Activated T-helper 1 cell treated with Interleukin-2 at 50 U/mL for 16 hours (primary cell): ENCODE measurements at regions not wholly inside any gene's neighbourhood (a gene's known extent, or its start where the extent isn't known, plus 50 kb on each side); places are given as distances from the start of the nearest gene placed in this dataset.
"Not testable (repeated sequence)": the region's sequence is repeated elsewhere in the genome, so short reads cannot be mapped to it uniquely, and the experiment has no call there.

ENCODE experiments used
- DNase-seq: peaks from one replicate; pipeline ENCODE4 v3.0.0-alpha.2; 2020; ENCODE audit warnings: low read depth

DNA sequence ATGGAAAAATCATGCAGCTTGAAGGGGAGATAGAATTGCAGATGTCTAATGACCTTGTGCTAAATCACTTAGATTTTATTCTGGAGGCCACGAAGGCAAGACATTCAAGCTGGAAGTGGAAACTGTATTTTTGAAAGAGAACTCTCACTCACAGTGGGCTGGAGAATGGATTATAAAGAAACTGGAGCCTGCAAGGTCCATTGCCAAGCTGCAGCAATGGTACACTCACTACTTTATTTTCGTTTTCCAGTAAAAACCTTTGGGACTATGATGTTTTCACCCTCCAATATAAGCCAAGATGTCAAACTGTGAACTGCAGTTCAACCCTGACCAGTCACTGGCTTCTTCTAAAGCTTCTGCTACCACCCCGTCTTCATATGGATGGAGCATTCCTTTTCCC is 62.0 kb downstream of the SKIDA1 start:
- no peak for DNase-seq

DNA sequence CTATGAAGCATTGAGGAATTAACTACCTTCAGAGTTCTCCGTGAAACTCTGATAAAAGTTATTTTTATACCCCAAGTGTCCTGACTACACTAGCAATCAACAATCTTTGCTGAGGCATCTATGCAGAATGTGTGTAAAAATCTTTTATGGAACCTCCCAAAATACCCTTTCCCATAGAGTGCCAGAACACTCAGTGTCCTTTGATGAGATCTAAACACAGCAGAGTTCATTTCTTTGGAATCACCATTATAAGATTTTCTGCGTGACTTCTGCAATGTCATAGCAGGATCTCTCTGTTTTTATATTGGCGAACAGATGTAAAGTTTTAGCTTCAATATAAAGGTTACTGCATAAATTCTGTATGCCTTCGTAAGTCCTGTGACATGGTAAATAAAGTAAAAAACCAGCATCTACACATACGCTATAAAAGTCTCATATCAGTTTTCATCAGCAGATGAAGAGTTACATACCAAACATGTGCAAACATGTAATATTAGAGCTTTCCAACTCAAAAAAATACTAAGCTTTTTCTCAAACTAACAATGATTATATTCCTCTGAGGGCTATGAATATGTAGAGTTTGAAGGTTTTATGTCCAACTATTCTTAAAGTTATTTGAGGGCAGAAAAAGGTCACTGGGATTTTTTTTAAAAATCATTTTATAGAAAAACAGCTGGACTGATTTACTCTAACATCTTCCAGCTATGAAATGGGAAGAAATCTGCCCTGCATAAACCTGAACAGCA is 67.2 kb downstream of the SKIDA1 start:
- no peak for DNase-seq

DNA sequence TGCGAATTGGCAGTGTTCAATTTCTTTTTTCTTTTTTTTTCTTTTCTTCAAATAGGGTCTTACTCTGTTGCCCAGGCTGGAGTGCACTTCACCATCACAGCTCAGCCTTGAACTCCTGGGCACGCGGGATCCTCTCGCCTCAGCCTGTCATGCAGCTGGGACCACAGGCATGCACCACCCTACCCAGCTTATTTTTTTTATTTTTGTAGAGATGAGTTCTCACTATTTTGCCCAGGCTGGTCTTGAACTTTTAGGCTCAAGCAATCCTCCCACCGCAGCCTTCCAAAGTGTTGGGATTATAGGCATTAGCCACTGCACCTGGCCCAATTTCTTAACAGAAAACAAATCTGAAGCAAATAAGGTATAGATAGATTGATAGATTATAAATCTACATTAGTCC is 69.3 kb downstream of the SKIDA1 start:
- no peak for DNase-seq

DNA sequence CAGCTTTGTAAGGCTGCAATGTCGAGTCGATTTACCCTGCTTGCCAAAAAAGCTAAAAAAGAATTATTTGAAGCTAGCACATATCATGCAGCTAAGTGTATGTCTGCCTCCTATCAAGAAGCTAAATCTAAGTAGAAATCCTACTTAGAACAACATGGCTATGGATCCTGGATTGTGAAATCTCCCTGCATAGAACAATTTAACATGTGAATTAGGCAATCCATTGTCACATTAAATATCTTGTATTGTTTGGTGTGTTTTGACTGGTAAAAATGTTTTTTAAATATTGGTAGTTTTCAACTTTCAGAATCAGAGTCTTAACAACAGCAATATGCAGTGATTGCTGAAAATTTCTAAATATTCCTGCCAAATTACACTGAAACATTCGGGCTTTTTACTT is 73.3 kb downstream of the SKIDA1 start:
- DNase-seq: no peak

DNA sequence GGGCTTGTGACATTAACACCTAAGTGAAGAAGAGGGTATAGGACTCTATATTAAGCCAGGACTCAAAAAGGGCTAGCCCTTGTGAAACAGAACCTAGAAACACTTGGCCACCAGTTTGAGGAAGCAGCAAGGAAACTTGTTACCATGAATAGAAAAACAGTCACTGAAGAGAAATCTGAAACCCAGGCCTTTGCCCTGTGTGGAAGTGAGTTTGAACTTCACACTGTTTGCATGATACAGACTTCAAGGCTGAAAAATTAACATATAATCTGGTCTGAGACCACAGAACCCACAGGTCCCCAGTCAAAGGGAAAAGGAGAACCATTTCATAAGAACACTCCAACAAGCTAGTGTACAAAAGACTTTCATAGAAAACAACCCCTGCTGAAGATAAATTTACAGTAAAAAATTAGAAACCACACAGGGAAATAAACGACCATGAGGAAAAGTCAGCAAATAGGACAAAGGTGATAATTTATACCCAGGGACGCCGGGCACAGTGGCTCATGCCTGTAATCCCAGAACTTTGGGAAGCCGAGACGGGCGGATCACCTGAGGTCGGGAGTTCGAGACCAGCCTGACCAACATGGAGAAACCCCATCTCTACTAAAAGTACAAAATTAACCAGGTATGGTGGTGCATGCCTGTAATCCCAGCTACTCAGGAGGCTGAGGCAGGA is 76.1 kb downstream of the SKIDA1 start:
- DNase-seq: no peak

DNA sequence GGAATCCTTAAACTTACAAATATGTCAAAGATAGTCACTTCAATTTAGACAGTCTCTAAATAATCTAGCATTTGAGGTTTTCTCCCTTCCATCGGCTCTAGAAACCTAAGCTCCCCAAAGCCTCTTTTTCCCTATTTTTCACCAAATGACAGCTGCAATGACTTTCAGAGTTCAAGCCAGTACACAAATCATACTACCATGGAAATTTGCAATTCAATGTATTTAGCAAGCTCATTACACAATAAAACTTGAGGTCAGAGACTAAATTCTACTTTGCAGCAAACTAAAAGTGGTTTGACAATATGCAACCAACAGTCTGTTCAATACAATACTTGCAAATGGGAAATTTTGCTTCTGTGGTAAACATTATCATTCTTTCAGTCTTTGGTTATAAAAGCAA is 80.3 kb downstream of the SKIDA1 start:
- no peak for DNase-seq

DNA sequence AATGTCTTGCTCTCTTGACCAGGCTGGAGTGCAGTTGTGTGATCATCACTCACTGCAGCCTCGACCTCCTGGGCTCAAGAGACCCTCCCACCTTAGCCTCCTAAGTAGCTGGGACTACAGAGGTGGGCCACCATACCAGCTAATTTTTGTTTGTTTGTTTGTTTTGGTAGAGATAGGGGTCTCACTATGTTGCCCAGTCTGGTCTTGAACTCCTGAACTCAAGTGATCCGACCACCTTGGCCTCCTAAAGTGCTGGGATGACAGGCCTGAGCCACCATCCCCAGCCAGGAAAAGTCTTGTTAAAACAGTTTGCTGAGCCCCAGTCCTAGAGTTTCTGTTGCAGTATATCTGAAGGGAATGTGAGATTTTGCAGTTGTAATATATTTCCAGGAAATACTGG is 83.9 kb downstream of the SKIDA1 start:
- no peak for DNase-seq

DNA sequence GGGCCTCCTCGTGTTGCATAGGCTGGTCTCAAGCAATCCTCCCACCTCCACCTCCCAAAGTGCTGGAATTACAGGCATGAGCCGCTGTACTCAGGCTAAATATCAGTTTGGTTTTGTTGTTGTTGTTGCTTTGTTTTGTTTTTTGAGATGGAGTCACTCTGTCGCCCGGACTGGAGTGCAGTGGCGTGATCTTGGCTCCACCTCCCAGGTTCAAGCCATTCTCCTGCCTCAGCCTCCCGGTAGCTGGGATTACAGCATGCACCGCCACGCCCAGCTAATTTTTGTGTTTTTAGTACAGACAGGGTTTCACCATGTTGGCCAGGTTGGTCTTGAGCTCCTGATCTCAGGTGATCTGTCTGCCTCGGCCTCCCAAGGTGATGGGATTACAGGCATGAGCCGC is 86.6 kb downstream of the SKIDA1 start:
- DNase-seq: not testable (repeated sequence)

DNA sequence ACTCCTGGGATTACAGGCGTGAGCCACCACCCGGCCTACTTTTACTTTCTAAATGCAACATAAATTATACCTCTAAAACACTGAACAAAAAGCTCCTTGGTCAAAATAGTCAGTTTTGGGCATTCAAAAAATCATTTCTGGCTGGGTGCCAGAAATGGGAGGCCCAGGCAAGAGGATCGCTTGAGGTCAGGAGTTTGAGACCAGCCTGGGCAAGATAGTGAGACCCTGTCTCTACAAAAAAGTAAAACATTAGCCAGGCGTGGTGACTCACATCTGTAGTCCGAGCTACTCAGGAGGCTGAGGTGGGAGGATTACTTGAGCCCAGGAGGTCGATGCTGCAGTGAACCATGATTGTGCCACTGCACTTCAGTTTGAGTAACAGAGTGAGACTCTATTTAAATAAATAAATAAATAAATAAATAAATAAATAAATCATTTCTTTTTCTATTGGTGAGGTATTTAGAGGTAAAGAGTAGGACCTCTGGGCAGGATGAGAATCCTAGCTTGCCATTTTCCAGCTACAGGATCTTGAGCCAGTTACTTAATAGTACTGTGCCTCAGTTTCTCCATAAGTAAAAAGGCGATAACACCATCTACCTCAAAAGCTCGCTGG is 87.6 kb downstream of the SKIDA1 start:
- DNase-seq: no peak

DNA sequence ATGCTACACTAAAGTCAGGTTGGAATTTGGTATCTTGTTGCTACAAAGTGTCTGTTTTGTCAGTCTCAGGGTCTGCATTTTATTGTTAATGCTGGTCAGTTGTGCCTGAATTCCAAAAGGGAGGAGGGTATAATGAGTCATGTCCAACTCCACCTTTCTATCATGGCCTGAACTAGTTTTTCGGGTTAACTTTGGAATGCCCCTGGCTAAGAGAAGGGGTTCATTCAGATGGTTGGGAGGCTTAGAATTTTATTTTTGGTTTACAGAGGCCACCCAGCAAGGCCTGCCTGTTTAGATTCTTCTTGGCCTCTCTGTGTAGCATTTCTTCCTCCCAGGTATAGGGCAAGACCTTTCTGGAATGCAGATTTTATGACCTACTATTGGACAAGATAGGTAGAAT is 93.2 kb downstream of the SKIDA1 start:
- no peak for DNase-seq

DNA sequence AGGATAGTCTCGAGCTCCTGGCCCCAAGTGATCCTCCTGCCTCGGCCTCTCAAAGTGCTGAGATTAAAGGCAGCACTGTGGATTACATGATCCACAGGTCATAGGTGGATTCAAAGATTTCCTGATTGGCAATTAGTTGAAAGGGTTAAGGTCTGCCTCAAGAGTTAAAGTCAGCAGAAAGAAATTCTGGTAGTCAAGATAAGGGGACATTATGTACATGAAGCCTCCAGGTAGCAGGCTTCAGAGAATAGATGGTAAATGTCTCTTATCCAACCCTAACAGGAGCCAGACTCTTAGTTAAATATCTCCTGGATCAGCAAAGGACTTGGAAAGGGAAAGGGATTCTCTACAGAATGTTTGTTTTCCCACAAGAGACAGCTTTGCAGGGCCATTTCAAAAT is 93.7 kb downstream of the SKIDA1 start:
- DNase-seq: no peak

DNA sequence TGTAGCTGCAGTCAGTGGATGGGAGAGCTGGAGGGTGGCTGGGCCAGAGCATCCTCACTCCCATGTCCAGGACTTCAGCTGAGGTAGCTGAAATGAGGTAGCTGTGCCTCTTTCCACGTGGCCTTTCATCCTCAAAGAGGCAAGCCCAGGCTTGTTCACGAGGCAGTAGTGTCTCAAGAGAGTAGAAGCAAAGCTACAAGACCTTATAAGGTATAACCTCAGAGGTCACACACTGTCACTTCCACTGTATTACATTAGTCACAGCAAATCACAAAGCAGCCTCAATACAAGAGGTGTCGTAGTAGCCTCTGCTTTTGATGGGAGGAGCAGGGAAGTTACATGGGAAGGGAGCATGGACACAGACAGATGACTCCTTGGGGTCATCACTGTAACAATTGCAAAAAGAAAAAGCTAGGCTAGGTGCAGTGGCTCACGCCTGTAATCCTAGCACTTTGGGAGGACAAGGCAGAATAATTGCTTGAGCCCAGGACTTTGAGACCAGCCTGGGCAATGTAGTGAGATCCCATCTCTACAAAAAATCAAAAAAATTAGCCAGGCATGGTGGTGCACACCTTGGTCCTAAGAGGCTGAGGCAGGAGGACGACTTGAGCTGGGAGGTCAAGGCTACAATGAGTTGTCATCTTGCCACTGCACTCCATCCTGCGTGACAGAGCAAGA is 97.5 kb downstream of the SKIDA1 start:
- no peak for DNase-seq

DNA sequence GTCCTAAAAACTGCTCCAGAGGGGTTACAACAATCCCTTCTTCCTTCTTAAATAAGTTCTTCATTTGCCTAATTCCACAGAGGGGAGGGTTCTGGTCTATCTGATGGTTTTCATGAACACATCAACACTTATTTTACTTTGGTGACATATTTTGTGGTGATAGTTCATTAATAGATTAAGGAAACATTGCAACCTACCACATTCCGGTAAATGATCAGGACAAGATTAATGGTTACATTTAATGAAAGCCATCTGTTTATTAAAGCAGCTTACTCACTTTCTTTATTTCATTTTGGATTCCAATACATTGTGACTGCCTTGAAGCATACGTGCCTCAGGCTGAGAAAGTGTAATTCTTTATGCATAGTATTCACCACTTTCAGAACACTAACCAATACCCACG is 101.0 kb downstream of the SKIDA1 start:
- no peak for DNase-seq

DNA sequence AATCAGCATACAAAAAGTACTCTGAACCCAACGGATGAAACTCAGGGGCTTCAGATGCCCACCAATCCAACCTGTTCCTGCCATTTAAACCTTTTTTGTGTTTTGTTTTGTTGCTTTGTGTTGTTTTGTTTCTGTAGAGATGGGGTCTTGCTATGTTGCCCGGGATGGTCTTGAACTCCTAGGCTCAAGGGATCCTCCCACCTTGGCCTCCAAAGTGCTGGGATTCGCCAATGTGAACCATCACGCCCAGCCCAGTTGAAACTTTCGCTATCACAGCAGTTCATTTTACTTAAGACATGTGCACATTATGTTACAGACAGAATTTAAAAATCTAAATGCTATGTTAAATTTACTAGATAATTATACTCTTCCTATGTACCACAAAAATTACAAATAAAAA is 101.6 kb downstream of the SKIDA1 start:
- no peak for DNase-seq

DNA sequence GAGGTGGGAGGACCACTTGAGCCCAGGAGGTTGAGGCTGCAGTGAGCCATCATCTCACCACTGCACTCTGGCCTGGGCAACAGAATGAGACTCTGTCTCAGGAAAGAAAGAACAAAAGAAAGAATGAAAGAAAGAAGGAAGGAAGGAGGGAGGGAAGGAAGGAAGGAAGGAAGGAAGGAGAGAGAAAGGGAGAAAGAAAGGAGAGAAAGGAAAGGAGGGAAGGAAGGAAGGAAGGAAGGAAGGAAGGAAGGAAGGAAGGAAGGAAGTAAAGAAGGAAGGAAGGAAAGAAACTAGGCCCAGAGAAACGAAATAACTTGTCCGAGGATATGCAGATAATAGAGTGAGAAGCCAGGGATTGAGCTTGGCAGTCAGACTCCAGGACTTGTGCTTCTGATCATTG is 102.1 kb downstream of the SKIDA1 start:
- no peak for DNase-seq

DNA sequence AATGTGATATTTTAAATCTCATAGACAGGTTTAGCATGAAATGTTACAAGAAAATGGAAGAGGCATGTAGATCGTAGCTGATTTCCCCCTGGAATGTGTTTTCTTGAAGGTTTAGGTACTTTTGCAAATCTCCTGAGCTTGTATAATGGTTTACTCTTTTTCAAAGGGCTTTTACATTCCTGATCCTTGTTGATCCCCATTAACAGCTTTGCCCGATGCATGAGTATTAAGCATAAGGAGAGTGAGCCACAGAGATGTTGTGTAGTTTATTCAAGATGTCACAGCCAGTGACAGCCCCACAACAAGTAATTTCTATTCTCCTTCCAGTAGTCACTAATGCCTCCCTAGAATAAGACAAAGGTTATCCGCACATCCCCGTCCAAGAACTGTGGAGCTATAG is 103.7 kb downstream of the SKIDA1 start:
- DNase-seq: no peak

DNA sequence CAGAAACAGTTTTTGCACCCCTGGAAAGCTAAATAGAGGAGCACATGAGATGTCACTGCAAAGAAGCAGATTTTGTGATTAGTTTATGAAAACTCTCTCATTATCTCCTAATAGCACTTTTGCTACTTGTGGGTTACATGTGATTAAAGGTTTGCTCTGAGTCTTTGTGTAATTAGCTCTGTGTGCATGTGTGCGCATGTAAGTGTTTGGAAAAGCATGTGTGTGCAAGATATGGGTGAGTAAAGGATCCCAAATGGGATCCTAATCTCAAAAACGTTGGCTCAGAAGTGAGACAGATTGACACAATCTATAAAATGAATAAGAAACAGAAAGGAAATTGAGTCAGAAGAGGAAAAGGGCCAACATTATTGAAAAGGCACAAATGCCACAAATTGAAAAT is 104.5 kb downstream of the SKIDA1 start:
- DNase-seq: no peak

DNA sequence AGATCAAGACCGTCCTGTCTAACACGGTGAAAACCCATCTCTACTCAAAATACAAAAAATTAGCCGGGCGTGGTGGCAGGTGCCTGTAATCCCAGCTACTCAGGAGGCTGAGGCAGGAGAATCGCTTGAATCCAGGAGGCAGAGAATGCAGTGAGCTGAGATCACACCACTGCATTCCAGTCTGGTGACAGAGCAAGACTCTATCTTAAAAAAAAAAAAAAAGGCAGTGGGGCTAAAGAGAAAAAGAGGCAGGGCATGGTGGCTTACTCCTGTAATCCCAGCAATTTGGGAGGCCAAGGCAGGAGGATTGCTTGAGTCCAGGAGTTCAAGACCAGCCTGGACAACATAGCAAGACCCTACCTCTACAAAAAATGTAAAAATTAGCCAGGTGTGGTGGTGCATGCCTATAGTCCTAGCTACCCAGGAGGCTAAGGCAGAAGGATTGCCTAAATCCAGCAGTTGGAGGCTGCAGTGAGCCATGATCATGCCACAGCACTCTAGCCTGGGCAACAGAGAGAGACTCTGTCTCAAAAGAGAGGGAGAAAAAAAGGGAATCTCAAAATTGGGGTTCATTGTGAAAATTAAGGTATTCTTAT is 106.4 kb downstream of the SKIDA1 start:
- not testable (repeated sequence) for DNase-seq

DNA sequence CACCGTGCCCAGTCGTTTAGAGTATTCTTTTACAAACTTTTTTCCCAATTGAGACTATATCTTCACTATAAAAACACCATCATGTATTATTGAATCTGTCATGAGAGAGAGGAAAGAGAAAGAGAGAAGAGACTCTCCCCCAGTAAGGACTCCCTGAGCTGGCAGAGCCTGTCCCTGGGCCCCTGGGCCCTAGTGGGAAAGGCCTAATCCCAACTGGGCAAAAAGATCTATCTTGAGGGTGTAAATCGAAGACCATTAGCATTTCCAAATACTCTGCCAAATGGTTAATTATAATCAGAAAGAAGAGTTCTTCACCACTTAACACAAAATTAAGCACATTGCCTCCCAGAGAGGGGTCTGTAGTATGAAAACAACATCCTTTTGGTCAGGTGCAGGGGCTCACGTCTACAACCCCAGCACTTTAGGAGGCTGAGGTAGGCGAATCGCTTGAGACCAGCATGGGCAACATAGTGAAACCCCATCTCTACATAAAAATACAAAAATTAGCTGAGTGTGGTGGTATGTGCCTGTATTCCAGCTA is 108.2 kb downstream of the SKIDA1 start:
- DNase-seq: no peak

DNA sequence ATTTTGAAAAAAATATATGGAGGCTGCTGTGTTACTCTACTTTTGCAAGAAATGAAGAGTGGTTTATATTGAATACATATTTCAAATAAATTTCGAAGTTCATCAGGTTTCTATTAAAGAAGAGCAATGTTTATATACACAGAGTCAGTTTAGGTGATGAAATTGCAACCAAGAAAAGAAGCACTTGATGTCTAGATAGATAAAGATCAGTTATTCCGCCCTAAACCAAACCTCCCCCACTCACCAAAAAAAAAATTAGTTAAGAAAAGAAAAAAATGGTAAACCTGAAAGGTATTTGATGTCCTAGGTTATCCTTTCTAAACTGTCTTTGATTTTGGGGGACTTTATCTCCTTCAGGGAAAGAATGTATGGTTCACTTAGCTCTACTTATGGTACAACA is 111.8 kb downstream of the SKIDA1 start:
- no peak for DNase-seq

DNA sequence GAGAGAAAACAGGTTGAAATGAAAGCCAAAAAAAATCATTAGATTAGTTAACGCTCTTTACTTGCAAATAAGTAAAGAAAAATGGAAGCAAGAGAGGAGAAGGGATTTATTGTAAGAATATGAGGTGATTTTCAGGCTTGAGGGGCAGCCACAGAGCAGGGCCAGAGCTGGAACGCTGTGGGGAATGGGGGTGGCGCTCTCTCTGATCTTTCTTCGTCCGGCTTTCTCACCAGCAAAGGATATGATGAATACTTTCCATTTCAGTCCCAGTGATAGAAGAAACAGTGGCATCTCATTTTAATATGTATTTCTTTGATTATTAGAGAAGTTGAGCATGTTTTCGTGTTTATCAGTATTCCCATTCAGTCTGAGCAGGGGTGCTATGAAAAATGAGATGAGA is 112.2 kb downstream of the SKIDA1 start:
- no peak for DNase-seq

DNA sequence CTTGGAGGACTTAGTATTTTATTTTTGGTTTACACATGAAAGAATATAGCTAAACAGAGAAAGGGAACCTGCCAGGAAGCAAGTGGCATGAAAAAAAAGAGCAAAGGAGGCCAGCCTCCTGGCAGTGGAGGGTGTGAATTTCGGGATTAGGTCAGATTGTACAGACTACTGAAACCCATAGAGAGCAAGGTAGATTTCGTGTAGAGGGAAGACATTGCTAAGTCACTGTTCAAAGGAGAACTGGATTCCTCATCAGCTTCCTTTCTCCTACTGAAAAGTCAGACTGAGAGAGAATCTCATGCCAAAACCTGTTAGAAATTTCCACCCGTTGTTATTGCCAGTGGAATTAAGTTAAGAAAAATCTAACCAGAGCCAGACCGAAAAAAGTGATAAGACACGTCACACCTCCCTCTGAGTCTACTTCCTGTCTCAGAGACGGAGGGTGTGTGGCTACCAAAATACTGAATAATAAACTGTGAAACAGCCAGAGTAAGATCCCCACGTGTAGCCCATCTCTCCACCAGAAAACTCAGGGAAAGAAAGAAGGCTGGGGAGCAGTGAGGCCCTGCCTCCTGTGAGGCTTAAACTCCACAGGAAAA is 118.8 kb downstream of the SKIDA1 start:
- no peak for DNase-seq
